Mucosa of stomach (tissue), 1 donor: ENCODE measurements at regions not wholly inside any gene's neighbourhood (a gene's known extent, or its start where the extent isn't known, plus 50 kb on each side); places are given as distances from the start of the nearest gene placed in this dataset.

ENCODE experiments used
- H3K27me3 ChIP-seq: one replicate; pipeline ENCODE4 v1.7.0; 2013; ENCODE audit warnings: mild to moderate bottlenecking, low read length; ENCODE audit not compliant: control insufficient read depth, insufficient read depth
- H3K36me3 ChIP-seq: one replicate; pipeline ENCODE4 v1.7.0; 2013; ENCODE audit warnings: low read length; ENCODE audit not compliant: control insufficient read depth, insufficient read depth
- H3K4me1 ChIP-seq: one replicate; pipeline ENCODE4 v1.7.0; 2013; ENCODE audit warnings: mild to moderate bottlenecking, low read length; ENCODE audit not compliant: control insufficient read depth, insufficient read depth
- H3K4me3 ChIP-seq: one replicate; pipeline ENCODE4 v1.7.0; 2013; ENCODE audit warnings: low read length
- H3K9ac ChIP-seq: one replicate; pipeline ENCODE4 v1.7.0; 2013; ENCODE audit warnings: mild to moderate bottlenecking, low read length, moderate library complexity
- H3K9me3 ChIP-seq: one replicate; pipeline ENCODE4 v1.7.0; 2013; ENCODE audit warnings: mild to moderate bottlenecking, low read length, moderate library complexity; ENCODE audit not compliant: control insufficient read depth
- donor health status: Pancreatic carcinoma.

GRCh38 chr13:62309904-62310303 lies 894.3 kb upstream of the PCDH20 start:
- Histone ChIP-seq H3K9ac (no peak overlapping the region), H3K9me3 (no peaks in the 10 kb centered on the region), H3K4me3 (no peak overlapping the region), H3K36me3 (no peaks in the 10 kb centered on the region), H3K4me1 (no peaks in the 10 kb centered on the region), H3K27me3 (no peaks in the 10 kb centered on the region)

GRCh38 chr13:62305756-62306155 lies 890.1 kb upstream of the PCDH20 start:
- H3K27me3 ChIP-seq: no peaks in the 10 kb centered on the region

GRCh38 chr13:62302341-62302740 lies 886.7 kb upstream of the PCDH20 start:
- Histone ChIP-seq H3K27me3 (no peaks in the 10 kb centered on the region), H3K4me1 (no peaks in the 10 kb centered on the region), H3K36me3 (no peaks in the 10 kb centered on the region), H3K9me3 (no peaks in the 10 kb centered on the region), H3K9ac (no peak overlapping the region), H3K4me3 (no peak overlapping the region)

More at GRCh38 chr13:62305756-62306155, 890.1 kb upstream of the PCDH20 start:
- H3K9ac ChIP-seq: no peak overlapping the region
- H3K9me3 ChIP-seq: no peaks in the 10 kb centered on the region
- no peak overlapping the region for H3K4me3 ChIP-seq
- H3K36me3 ChIP-seq: no peaks in the 10 kb centered on the region
- no peaks in the 10 kb centered on the region for H3K4me1 ChIP-seq

GRCh38 chr13:62299988-62300387 lies 884.3 kb upstream of the PCDH20 start:
- no peaks in the 10 kb centered on the region for H3K36me3 ChIP-seq
- no peak overlapping the region for H3K4me3 ChIP-seq
- H3K9ac ChIP-seq: no peak overlapping the region

GRCh38 chr13:62296812-62297211 lies 881.2 kb upstream of the PCDH20 start:
- Histone ChIP-seq H3K9me3 (no peaks in the 10 kb centered on the region), H3K36me3 (no peaks in the 10 kb centered on the region), H3K27me3 (no peaks in the 10 kb centered on the region), H3K9ac (no peak overlapping the region), H3K4me3 (no peak overlapping the region), H3K4me1 (no peaks in the 10 kb centered on the region)

More at GRCh38 chr13:62299988-62300387, 884.3 kb upstream of the PCDH20 start:
- H3K4me1 ChIP-seq: no peaks in the 10 kb centered on the region
- H3K9me3 ChIP-seq: no peaks in the 10 kb centered on the region
- no peaks in the 10 kb centered on the region for H3K27me3 ChIP-seq

- Histone ChIP-seq H3K9me3 (no peaks in the 10 kb centered on the region), H3K27me3 (no peaks in the 10 kb centered on the region), H3K4me1 (no peaks in the 10 kb centered on the region), H3K4me3 (no peak overlapping the region), H3K36me3 (no peaks in the 10 kb centered on the region), H3K9ac (no peak overlapping the region)
Measured at GRCh38 chr13:62294244-62294643, 878.6 kb upstream of the PCDH20 start.

- Histone ChIP-seq H3K9ac (no peak overlapping the region), H3K4me3 (no peak overlapping the region), H3K9me3 (no peaks in the 10 kb centered on the region), H3K36me3 (no peaks in the 10 kb centered on the region), H3K27me3 (no peaks in the 10 kb centered on the region), H3K4me1 (no peaks in the 10 kb centered on the region)
Measured at GRCh38 chr13:62292714-62293480, 877.2 kb upstream of the PCDH20 start.

- Histone ChIP-seq H3K4me1 (no peaks in the 10 kb centered on the region), H3K27me3 (no peaks in the 10 kb centered on the region), H3K4me3 (no peak overlapping the region), H3K9me3 (no peaks in the 10 kb centered on the region), H3K9ac (no peak overlapping the region), H3K36me3 (no peaks in the 10 kb centered on the region)
Measured at GRCh38 chr13:62290542-62290941, 874.9 kb upstream of the PCDH20 start.

- no peaks in the 10 kb centered on the region for H3K4me1 ChIP-seq
- H3K9ac ChIP-seq: no peak overlapping the region
- no peaks in the 10 kb centered on the region for H3K27me3 ChIP-seq
- H3K4me3 ChIP-seq: no peak overlapping the region
- no peaks in the 10 kb centered on the region for H3K36me3 ChIP-seq
- no peaks in the 10 kb centered on the region for H3K9me3 ChIP-seq
Measured at GRCh38 chr13:62287764-62288163, 872.1 kb upstream of the PCDH20 start.

- Histone ChIP-seq H3K9me3 (no peaks in the 10 kb centered on the region), H3K4me1 (no peaks in the 10 kb centered on the region), H3K27me3 (no peaks in the 10 kb centered on the region), H3K4me3 (no peak overlapping the region), H3K36me3 (no peaks in the 10 kb centered on the region), H3K9ac (no peak overlapping the region)
Measured at GRCh38 chr13:62280590-62280989, 864.9 kb upstream of the PCDH20 start.

GRCh38 chr13:62278271-62278670 lies 862.6 kb upstream of the PCDH20 start:
- Histone ChIP-seq H3K4me3 (no peak overlapping the region), H3K9ac (no peak overlapping the region), H3K36me3 (no peaks in the 10 kb centered on the region), H3K27me3 (no peaks in the 10 kb centered on the region), H3K9me3 (no peaks in the 10 kb centered on the region), H3K4me1 (no peaks in the 10 kb centered on the region)

- no peak overlapping the region for H3K9ac ChIP-seq
- H3K4me3 ChIP-seq: no peak overlapping the region
- no peaks in the 10 kb centered on the region for H3K4me1 ChIP-seq
- H3K27me3 ChIP-seq: no peaks in the 10 kb centered on the region
- no peaks in the 10 kb centered on the region for H3K36me3 ChIP-seq
- H3K9me3 ChIP-seq: no peaks in the 10 kb centered on the region
Measured at GRCh38 chr13:62251734-62252133, 836.1 kb upstream of the PCDH20 start.
